Activated CD4-positive, CD25-positive, alpha-beta regulatory T cell (primary cell): ENCODE measurements at regions not wholly inside any gene's neighbourhood (a gene's known extent, or its start where the extent isn't known, plus 50 kb on each side); places are given as distances from the start of the nearest gene placed in this dataset.

Experiments used
- DNase-seq, 4 experiments: peaks; one replicate each; lab custom pipeline; 2025; lab: John Stamatoyannopoulos, UW

GRCh38 chr10:90326498-90327267 lies 531.2 kb downstream of the HTR7 start:
- DNase-seq, result no peak

- no peak for DNase-seq
Measured at GRCh38 chr10:90327611-90328010, 530.2 kb downstream of the HTR7 start.

GRCh38 chr10:90328459-90328858 lies 529.4 kb downstream of the HTR7 start:
- no peak for DNase-seq

- DNase-seq, result no peak
Measured at GRCh38 chr10:90328896-90329295, 528.9 kb downstream of the HTR7 start.

- DNase-seq, result no peak
Measured at GRCh38 chr10:90337316-90337715, 520.5 kb downstream of the HTR7 start.

GRCh38 chr10:90342480-90342879 lies 515.4 kb downstream of the HTR7 start:
- DNase-seq, result no peak

GRCh38 chr10:90344226-90344625 lies 513.6 kb downstream of the HTR7 start:
- no peak for DNase-seq

GRCh38 chr10:90347239-90347638 lies 510.6 kb downstream of the HTR7 start:
- DNase-seq, result no peak

- DNase-seq, result no peak
Measured at GRCh38 chr10:90350122-90350521, 507.7 kb downstream of the HTR7 start.

- no peak for DNase-seq
Measured at GRCh38 chr10:90352288-90352687, 505.6 kb downstream of the HTR7 start.

GRCh38 chr10:90354914-90355313 lies 502.9 kb downstream of the HTR7 start:
- no peak for DNase-seq

- DNase-seq, result no peak
Measured at GRCh38 chr10:90363799-90364483, 493.9 kb downstream of the HTR7 start.

GRCh38 chr10:90372451-90372850 lies 485.4 kb downstream of the HTR7 start:
- DNase-seq, result no peak

GRCh38 chr10:90373911-90374310 lies 483.9 kb downstream of the HTR7 start:
- DNase-seq, result no peak

- no peak for DNase-seq
Measured at GRCh38 chr10:90378524-90379076, 479.2 kb downstream of the HTR7 start.

GRCh38 chr10:90381468-90381867 lies 476.4 kb downstream of the HTR7 start:
- no peak for DNase-seq

- no peak for DNase-seq
Measured at GRCh38 chr10:90389876-90390275, 468.0 kb downstream of the HTR7 start.

- no peak for DNase-seq
Measured at GRCh38 chr10:90394311-90394710, 463.5 kb downstream of the HTR7 start.

GRCh38 chr10:90396721-90397120 lies 461.1 kb downstream of the HTR7 start:
- DNase-seq, result no peak

- no peak for DNase-seq
Measured at GRCh38 chr10:90398566-90398965, 459.3 kb downstream of the HTR7 start.

- DNase-seq, result no peak
Measured at GRCh38 chr10:90399782-90400181, 458.1 kb downstream of the HTR7 start.

- DNase-seq, result no peak
Measured at GRCh38 chr10:90403211-90404000, 454.4 kb downstream of the HTR7 start.

- no peak for DNase-seq
Measured at GRCh38 chr10:90407131-90407530, 450.7 kb downstream of the HTR7 start.
